Fibroblast of skin of back (primary cell): ENCODE measurements at regions not wholly inside any gene's neighbourhood (a gene's known extent, or its start where the extent isn't known, plus 50 kb on each side); places are given as distances from the start of the nearest gene placed in this dataset.
"Not testable (repeated sequence)": the region's sequence is repeated elsewhere in the genome, so short reads cannot be mapped to it uniquely, and the experiment has no call there.

Experiments used
- DNase-seq: peaks from one replicate; pipeline ENCODE4 v3.0.0-alpha.2; 2013

DNA sequence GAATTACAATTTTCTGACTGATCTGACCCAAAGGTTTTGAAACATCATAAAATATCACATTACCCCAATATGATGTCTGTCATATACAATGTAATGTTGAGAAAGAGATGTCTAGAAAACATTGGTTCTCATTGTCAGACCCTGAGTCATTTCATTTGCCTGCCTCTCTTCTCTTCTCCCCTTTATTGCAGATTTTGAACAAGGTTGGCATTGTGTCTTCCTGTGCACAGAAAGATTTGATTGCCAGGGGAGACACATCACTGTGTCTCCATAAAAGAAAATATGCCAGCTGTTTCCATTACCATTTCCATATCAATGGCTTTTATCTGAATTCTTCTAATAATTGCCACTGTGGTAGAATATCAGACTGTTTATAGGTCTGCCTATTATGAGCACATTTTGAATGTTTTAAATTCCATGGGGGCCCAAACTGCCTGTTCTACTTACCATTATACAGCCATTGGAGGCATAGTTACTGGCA lies 65.6 kb downstream of the IFI44 start:
- peak; percentile 80 for DNase-seq

DNA sequence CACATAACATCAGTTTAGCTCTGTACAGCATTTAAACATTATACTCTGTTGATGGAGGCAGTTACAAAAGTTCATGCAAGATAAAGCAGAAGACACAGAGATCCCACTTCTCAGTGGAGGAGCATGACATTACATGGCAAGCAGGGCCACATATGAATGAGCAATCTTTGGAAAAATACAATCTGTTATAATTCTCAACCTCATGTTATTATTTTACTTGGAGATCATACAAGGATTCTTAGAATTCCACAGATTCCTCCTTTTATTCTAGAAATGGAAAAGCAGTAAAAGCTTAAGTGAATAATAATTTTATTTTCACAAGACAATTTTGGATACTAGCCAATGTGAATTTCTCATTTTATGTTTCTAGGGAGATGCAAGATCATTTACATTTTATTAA lies 66.6 kb downstream of the IFI44 start:
- DNase-seq, result peak; percentile 89

DNA sequence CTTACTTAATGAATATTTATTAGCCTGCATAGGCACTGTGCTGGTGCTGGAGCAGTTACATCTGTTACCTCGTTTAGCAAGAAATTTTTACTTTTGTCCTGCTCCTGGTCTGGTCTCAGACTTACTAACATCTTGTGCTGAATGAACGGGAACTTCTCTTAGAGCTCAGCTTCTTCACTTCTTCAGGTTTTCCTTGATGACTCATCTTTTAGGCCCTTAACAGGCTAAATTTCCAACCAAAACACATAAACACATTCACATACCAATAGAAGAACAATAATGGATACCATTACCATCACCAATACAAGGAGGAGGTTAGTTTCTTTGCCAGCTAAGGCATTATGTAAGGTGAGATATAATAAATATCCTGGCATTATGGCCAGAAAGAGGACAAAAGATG lies 68.9 kb downstream of the IFI44 start:
- DNase-seq, result peak; percentile 35

DNA sequence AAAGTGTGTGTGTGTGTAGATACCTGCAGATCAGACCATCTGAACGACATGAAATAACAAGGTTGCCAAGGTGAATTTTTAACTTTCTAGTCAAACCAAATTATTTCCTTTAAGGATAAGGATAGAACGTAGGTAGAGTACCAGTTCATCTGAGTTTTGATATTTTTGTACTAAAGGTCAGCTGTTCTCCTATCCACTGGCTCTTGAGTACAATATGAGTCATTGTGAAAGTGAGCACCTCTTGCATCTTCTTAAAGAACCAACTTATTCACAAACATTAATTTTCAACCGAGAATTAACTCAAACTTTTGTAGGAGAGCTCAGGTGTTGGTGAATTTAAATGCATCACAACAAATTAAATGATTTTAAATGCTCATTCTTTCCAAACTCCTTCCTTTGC lies 71.5 kb downstream of the IFI44 start:
- DNase-seq, result no peak

DNA sequence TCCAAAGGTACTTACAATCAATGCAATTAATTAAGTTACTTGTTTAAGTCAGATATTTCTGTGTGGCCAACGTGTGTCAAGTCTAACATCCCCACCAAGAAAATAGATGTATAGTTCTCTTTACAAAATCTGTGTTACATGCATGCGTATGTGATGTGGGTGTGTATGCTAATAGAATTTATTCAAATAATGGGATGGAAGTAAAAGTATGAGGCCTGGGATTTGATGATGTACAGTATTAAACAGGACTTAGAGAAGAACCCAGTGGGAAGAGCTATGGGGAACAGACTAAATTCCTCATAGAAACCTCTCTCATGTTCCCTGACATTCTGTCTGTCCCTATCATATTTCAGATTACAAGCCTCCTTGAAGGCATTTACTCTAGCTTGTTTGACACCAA lies 72.5 kb downstream of the IFI44 start:
- DNase-seq, result no peak

DNA sequence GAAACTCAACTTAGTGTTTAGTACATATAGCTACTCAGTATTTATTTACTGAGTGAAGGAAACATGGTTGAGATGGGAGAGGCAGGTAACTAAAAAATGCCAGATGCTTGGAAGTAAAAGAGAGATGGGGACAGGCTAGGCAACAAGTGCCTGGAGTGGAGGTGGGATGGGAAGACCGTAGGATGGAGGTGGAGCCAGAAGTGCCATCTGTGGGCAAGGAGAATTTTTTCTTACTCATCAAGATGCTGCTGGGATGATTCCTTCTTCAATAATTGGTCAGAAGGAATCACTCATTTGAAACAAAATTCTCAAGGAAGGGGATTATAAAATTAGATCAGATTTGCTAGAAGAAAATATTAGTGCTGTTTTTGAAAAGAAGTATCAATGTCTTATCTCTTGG lies 72.9 kb downstream of the IFI44 start:
- DNase-seq, result peak; percentile 75

DNA sequence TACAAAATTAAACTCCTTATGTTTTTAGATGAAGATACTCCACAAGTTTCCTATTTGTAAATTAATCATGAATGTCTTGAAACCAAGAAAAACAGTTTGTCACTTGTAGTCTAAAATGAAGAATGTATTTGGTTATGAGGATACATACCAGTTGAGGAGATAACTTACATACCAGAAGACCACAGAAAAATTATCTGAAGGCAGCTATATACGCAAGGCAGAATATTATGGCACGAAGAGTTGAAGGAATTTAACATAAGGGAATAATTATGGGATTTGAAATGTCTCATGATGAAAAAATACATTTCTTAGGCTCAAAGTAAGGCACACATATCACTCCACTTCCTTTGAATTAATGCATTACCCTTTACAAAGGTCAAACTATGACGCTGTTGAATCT lies 73.3 kb downstream of the IFI44 start:
- peak; percentile 93 for DNase-seq

DNA sequence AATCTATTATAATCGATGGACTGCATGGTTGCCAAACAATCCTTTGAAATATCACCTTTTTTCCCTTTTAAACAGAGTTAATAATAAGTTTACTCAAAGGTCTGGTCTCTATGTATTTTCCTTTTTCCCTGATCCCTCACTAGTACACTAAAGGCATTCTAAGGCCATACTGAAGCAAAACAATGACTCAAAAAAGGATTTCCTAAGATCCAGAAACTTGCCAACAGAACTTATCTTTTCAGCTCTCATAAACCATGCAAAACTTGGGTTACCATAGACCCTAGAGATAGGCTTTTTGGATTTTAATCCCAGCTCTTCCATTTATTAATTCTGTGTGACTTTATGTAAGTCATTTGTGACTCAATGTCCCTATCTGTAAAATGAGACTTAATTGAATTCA lies 77.1 kb downstream of the IFI44 start:
- DNase-seq, result peak; percentile 16

DNA sequence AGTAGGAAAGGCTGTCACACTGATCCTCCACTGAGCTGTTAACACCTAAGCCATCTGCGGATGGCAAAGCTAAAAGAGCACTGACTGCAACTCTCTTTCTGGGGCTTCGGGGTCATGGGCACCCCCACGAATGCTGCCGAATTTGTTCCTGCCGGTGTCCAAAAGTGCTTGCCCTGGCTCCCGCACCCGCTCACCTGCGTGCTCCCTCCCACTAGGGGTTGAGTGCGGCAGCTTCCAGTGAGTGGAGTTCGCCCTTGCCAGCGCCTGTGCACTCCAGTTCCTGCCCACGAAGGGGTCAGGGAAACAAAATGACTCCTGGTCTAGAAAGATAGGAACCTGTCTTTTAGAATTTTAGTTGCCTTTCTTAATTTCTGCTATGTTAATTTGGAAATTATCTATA lies 78.7 kb downstream of the IFI44 start:
- DNase-seq, result no peak

DNA sequence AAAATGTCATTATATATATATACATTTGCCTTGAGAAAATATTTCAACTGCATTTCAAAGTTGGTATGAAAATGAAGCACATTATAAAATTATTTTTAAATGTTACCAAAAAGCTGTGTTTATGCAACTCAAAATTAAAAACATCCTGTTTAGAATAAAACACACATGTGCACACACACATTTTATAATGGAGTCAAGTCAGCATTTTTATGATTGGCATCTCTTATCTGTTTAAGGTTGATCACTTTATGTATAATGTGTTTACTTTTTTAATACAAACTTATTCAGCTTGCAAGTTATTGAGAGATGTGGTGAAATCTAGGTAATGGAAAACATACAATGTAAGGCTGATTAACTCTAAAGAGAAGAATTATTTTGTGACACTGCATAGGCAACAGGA lies 80.4 kb downstream of the IFI44 start:
- DNase-seq, result no peak

DNA sequence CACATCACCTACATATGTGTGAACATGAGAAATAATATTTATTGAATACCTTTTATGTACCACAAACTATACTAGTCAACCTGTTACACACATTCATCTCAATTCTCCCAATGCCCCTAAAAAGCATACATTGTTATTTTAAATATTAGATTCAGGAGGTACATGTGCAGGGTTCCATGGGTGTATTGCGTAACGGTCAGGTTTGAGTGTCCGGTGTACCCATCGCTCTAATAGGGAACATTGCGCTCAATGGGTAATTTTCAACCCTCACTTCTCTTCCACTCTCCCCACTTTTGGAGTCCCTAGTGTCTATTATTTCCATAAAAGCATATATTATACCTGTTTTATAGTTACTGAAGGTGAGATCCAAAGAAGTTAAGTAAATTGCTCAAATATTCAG lies 82.0 kb downstream of the IFI44 start:
- no peak for DNase-seq

DNA sequence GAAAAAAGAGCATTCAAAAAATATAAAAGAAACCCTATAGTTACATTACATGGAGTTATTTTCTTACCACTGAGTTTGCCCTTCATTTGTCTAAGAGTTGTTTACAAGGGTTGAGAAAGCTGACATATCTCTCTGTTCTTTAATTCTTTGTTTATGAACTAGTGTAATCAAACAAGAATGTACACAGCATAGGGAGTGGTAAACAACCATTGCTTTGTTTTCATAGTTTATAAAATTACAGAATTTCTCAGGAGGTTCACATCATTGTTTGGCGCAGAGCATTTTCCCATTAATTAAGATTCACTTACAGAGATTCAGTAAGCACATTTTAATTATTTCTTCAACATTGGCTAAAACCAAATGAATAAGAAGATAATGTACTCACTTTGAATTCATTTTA lies 87.6 kb downstream of the IFI44 start:
- no peak for DNase-seq

DNA sequence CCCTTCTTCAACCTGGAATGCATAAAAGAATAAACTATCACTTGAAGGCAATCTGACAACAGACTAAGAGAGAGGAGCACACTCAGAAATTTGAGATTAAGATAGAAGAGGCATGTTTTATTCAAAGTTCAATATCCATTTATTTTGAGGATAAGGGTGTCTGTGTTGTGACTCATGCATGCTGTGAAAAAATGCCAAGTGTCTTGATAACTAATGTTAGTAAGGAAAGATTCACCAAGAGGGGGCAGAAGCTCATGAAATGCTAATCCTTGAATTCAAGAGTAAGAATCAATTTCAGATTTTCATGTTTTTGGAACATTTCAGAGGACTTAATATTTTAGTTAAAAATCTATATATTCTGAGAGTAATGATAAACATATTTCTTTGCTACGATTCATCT lies 94.0 kb downstream of the IFI44 start:
- DNase-seq, result peak; percentile 64

DNA sequence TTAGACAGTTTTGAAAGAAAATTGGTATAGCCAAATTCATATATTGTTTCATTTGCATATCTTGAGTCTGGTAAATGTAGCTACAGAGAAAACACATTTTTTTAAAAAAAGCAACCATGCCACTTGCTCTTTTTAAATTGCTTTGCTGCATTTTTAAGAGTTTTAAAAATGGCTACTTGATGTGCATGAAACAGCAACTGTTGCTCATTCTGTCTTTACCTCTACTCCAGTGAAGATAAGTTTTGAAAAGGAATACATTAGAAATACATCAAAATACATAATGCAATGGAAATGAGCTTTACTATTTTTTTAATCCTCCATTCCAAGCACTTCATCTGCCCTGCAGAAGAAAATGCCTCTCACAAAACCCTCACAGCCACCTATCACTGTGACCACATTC lies 95.5 kb downstream of the IFI44 start:
- DNase-seq, result no peak

DNA sequence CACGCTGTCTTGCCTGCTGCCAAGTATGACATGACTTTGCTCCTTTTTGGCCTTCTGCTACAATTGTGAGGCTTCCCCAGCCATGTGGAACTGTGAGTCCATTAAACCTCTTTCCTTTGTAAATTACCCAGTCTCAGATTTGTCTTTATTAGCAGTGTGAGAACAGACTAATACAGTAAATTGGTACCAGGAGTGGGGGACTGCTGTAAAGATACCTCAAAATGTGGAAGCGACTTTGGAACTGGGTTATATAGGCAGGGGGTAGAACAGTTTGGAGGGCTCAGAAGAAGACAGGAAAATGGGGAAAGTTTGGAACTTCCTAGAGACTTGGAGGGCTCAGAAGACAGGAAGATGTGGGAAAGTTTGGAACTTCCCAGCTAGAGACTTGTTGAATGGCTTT lies 104.0 kb downstream of the IFI44 start:
- DNase-seq, result not testable (repeated sequence)

DNA sequence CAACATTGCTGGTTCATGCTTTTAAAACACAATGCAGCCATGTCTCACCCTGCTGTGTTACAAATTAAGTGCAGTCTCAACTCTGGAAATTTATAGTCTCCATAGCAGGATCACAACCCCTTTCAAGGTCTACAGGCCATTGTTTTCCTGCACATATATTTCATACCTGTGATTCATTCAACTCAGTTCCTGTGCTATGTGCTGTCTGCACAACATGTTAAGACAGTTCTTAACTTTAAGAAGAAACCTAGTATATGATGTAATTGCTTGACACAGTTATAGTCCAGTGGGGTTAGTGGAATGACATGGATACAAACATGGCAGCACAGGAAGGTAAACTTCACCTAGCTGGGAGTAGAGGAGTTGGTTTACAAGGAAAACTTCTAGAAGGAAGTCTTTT lies 106.4 kb downstream of the IFI44 start:
- no peak for DNase-seq

DNA sequence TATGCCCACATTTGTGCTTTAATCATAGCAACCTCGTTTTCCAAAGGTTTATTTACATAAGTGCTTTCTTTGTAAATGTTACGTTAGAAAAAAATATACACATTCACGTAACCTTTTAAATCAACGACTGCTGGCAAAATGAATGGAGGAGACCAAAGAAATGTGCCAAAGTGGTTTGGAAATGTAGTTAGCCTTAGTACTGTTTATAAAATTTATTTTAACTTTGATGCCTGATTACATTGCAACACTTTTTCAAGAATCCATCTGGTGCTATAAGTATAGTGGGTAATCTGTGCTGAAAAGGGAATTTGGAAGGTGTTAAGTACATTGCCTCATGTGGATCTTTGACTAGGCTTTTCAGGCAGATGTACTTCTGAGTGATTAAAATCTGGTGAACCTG lies 108.9 kb downstream of the IFI44 start:
- no peak for DNase-seq

DNA sequence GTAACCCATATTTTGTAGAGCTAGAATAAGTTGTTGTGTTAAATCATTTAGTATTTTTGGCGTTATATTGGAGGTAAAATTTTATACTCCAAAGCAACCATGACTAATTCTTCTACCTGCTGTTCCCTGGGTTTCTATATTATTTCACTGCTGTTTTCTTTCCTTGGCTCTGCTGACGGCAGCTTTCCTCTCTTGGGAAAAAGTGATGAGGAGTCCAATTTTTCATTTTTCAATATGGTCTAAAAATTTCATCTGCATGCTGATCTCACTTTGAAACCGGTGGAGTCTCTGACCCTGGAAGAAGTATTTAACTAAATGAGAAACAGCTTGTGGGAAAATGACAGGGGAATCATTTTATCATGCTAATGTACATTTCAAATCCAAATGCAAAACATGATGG lies 110.2 kb downstream of the IFI44 start:
- DNase-seq, result no peak

DNA sequence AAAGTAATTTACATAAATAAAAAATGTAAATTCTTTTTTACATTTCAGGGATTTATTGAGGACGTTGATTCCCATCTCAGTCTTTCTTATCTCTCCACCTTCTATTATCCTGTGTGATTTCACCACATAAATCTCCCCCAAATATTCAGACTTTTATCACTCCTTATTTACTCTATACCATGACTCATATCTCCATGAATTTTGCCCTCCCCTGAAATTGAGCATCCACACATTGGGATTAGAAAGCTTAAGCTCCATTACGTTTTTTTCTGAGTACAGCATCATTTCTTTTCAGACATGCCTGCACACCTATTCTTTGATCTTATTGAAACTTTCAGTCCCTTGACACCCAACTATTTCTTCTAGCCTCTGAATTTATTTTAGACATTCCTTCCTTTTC lies 111.2 kb downstream of the IFI44 start:
- peak; percentile 55 for DNase-seq

DNA sequence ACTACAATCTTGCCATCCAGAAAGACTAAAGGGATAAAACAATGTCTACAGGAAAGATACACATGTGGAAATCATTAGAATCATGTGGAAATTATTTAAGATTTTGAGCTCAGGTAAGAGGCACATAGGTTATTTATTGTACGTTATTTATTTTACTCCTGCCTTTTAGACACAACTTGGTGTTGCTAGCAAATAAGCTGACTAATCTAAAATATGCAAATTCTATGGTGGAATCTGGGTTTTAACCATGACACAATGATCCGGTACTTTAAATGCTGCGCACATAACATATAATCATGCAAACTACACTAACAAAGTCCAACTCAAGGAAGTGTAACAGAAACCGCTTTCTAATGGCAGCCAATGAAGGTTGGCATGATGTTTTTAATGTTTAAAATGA lies 112.5 kb downstream of the IFI44 start:
- DNase-seq, result no peak

DNA sequence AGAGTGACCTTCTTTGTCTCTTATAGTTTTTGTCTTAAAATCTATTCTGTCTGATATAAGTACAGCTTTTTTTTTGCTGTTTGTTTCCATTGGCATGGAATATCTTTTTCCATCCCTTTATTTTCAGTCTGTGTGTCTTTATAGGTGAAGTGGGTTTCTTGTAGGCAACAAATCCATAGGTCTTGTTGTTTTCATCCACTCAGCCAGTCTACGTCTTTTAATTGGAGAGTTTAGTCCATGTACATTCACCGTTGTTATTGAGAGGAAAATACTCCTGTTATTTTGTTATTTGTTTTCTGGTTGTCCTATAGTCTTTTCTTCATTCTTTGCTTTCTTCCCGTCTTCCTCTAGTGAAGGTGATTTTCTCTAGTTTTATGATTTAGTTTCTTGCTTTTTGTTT lies 115.9 kb downstream of the IFI44 start:
- no peak for DNase-seq

DNA sequence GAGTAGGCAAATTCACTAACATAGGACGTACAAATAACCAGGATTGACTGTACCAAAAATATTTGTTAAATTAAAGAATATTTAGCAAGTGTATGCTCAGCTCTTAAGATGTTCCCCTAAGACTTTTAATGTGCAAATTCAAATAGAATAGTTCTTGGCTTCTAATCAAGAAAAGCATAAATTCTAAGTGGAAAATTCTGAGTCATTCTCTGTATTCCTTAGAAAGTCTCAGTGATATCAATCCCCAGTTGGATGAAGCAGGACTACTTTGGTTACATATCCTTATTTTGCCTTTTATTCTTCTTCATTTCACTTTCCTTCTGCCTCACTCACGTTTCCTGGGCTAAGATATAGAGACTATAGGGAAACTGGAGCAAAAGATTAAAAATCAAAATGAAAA lies 130.2 kb downstream of the IFI44 start:
- peak; percentile 72 for DNase-seq

DNA sequence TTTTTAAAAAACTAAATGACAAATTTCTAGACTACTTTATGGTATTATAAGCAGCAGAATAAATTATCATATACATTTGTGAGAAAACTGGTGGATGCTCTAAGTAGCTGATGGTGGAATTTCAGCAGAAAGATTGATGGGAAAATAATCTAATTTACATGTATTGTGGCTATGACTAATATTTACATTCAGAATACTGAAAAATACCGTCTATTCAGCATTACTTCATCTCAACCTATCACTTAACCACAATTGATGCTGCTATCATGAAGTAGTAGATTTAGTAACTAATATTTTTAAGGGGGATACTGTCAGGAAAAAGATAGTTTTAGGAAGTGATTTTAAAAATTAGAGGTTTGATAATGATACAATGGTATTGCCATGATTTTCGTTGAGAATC lies 137.9 kb downstream of the IFI44 start:
- DNase-seq, result peak; percentile 7

DNA sequence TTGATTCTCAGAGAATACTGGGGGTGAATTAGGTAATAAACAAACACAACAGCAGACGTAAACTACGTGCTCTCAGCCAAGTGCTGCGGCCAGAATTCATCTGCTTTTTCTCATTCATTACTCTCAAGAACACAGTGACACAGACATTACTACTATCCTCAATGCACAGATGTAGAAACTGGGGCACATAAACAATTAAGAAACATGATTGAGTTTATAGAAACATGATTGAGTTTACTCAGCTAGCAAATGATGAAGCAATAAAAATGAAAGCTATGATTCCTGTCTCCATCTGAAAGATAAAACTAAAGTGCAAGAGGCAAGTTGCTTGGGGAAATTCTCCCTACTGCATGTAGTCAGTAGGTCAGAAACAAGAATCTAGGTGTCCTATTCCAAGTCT lies 140.5 kb downstream of the IFI44 start:
- DNase-seq, result no peak

DNA sequence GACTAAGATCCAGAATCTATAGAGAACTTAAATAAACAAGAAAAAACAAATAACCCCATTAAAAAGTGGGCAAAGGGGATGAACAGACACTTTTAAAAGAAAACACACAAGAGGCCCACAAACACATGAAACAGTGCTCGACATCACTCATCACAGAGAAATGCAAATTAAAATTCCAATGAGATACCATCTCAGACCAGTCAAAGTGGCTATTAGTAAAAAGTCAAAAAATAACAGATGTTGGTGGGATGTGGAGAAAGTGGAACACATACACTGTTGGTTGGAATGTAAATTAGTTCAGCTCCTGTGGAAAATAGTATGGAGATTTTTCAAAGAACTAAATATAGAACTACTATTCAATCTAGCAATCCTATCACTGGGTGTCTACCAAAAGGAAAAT lies 143.1 kb downstream of the IFI44 start:
- peak; percentile 59 for DNase-seq
